ENCODE measurements at regions not wholly inside any gene's neighbourhood (a gene's known extent, or its start where the extent isn't known, plus 50 kb on each side); places are given as distances from the start of the nearest gene placed in this dataset.

- peak overlapping the region; percentile 62; the same call in 1 of the 2 replicates for H2AK5ac ChIP-seq (ENCODE audit: low read depth, low read length)
- peak overlapping the region; percentile 15 for H2AK9ac ChIP-seq (replicated peaks; ENCODE audit: low read depth, low read length, poor library complexity)
- ATAC-seq (ENCODE audit: low read depth) = no peak
- 0 out of 2 replicates have a peak overlapping the region, but pooled peaks have one; percentile 1 for H4K91ac ChIP-seq (ENCODE audit: insufficient read depth, low read depth, low read length)
- dilution Hi-C loops (cut with HindIII; ENCODE audit: low sequenced_read_pairs, unreplicated experiment) (no loop called here), in situ Hi-C loops (cut with MboI; ENCODE audit: low sequenced_read_pairs) (no loop called here), intact Hi-C loops (cut with micrococcal nuclease) (no loop called here)
- no peak overlapping the region for H3K56ac ChIP-seq (ENCODE audit: extremely low read depth, insufficient read depth, low read length)
- peaks cover 27% of the 10 kb centered on the region for H3K4me1 ChIP-seq (ENCODE audit: control insufficient read depth, insufficient read depth, low read length)
- peak overlapping the region; percentile 19; the same call in 1 of the 2 replicates for H3K14ac ChIP-seq (replicated peaks; ENCODE audit: low read depth, low read length)
- no peak overlapping the region for H3K18ac ChIP-seq (ENCODE audit: low read depth, low read length)
- no peak overlapping the region for H4K5ac ChIP-seq (ENCODE audit: low read depth, low read length)
- peak overlapping the region; percentile 62; the same call in 1 of the 2 replicates for H2BK20ac ChIP-seq (ENCODE audit: low read depth, low read length)
- POLR2A ChIA-PET (ENCODE audit: unreplicated experiment) = no interaction called here
- DNase-seq = peak; percentile 34
- no peak overlapping the region for H2BK15ac ChIP-seq (ENCODE audit: low read depth, low read length)
- no peak overlapping the region for H2AFZ ChIP-seq (replicated peaks; ENCODE audit: low read length, poor library complexity)
- H3K4me2 ChIP-seq (ENCODE audit: low read depth, low read length) = no peak overlapping the region
- peak overlapping the region; percentile 8; the same call in 1 of the 2 replicates for H3K4ac ChIP-seq (ENCODE audit: low read depth, low read length)
- H3K79me1 ChIP-seq (ENCODE audit: low read depth in 1 of 2, low read length in 2 of 2) = no peaks in the 10 kb centered on the region
- no peaks in the 10 kb centered on the region for H4K20me1 ChIP-seq (ENCODE audit: insufficient read depth, low read length)
- TF ChIP-seq MXI1 (IDR thresholded peaks at IDR 0.05; ENCODE audit: borderline replicate concordance, low read depth, low read length) (no peak), FOS (IDR thresholded peaks at IDR 0.05; ENCODE audit: low read depth, low read length) (peak; percentile 49; the same call in 1 of the 2 replicates), CTCF (conservative IDR thresholded peaks at IDR 0.05; ENCODE audit: low read depth, low read length) (no peak)
- no peaks in the 10 kb centered on the region for H3K36me3 ChIP-seq (ENCODE audit: control insufficient read depth, insufficient read depth, low read length)
- no peak overlapping the region for H3K27ac ChIP-seq (ENCODE audit: insufficient read depth, low read length)
- no peak overlapping the region for H3K4me3 ChIP-seq (ENCODE audit: insufficient read depth, low read depth, low read length)
- H2BK120ac ChIP-seq (ENCODE audit: low read depth, low read length) = peak overlapping the region; percentile 5
- H4K8ac ChIP-seq (ENCODE audit: low read depth in 2 of 2, low read length in 2 of 2) = peak overlapping the region in 1 of 2 experiments; percentile 26; a peak in 1 of 4 replicates
- no peaks in the 10 kb centered on the region for H3K27me3 ChIP-seq (ENCODE audit: control insufficient read depth, insufficient read depth, low read length)
- peaks cover 7% of the 10 kb centered on the region for H3K9me1 ChIP-seq (ENCODE audit: insufficient read depth, low read length)
- no peak overlapping the region for H3K9ac ChIP-seq (ENCODE audit: low read depth, low read length)
- WGBS, 2 experiments (ENCODE audit: extremely low coverage in 2 of 2, insufficient read length in 1 of 2) = no CpG with 5 or more reads among the region's 2 CpGs
- no TSS peak for BruUV-seq (replicated peaks)
- H3K23ac ChIP-seq (ENCODE audit: low read depth, low read length) = no peak overlapping the region
- H2BK5ac ChIP-seq (ENCODE audit: low read depth, low read length, poor library complexity, severe bottlenecking) = no peak overlapping the region
- H3K9me3 ChIP-seq (ENCODE audit: control insufficient read depth, insufficient read depth, low read length) = no peaks in the 10 kb centered on the region
- CTCF ChIA-PET = interaction anchor here (1.4 kb wide), 1 partner anchor 29 kb away, joined by 3 read pairs; no protein-coding TSS in a partner anchor
These were observed 61.6 kb upstream of the PRPS1 start for GRCh38 chrX:107566604-107567262.
